H1 (cell line): ENCODE measurements at regions not wholly inside any gene's neighbourhood (a gene's known extent, or its start where the extent isn't known, plus 50 kb on each side); places are given as distances from the start of the nearest gene placed in this dataset.

Source experiments
- NANOG ChIP-seq: IDR thresholded peaks from 2 replicates; pipeline ENCODE4 v1.6.1; 2011; ENCODE audit warnings: low read length, low read depth, mild to moderate bottlenecking, inconsistent platforms; ENCODE audit not compliant: insufficient read depth, poor library complexity, severe bottlenecking
- POLR2A ChIP-seq, 2 experiments: IDR thresholded peaks; 1 replicate in 1 of 2; 2 replicates in 1 of 2; pipeline ENCODE4 v1.6.1; 2011; ENCODE audit warnings: low read depth in 2 of 2, low read length in 2 of 2, mild to moderate bottlenecking in 2 of 2; ENCODE audit errors: control extremely low read depth in 1 of 2
- SAP30 ChIP-seq: fragments of 300-600 bp; sonication (generic); IDR thresholded peaks from 2 replicates; pipeline ENCODE4 v1.7.1; 2012; ENCODE audit warnings: low read length, moderate library complexity, mild to moderate bottlenecking, inconsistent platforms; ENCODE audit not compliant: insufficient read depth, insufficient replicate concordance
- SP1 ChIP-seq: IDR thresholded peaks from 2 replicates; pipeline ENCODE4 v1.6.1; 2011; ENCODE audit warnings: low read depth, low read length
- TF ChIP-seq, protein P1 (sequence below): IDR thresholded peaks from 2 replicates; pipeline ENCODE4 v1.6.1; 2011; ENCODE audit warnings: low read depth, mild to moderate bottlenecking, low read length; ENCODE audit not compliant: insufficient read depth

DNA sequence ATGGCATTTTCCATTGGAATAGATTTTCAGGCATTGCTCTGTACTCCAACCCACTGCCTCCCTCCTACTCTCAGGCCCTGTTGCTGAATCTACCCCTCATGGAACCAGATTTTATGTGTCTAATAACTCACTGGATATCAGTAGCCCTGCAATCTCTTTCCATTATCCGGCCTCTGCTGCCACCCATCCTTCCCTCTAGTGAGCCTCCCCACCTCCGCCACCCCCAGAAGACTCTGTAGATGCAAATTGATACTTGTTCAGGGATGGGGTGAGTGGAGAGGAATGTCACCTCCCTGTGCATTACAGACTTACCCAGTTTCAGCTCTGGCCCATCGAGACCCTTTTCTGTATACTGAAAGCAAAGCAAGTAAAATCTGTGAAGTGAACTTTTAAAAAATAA is 52.3 kb upstream of the PHYHIPL start (continued):
- TF ChIP-seq, protein P1, sequence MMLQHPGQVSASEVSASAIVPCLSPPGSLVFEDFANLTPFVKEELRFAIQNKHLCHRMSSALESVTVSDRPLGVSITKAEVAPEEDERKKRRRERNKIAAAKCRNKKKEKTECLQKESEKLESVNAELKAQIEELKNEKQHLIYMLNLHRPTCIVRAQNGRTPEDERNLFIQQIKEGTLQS, result no peak
- no peak for TF ChIP-seq NANOG
- TF ChIP-seq POLR2A (IDR thresholded peaks at IDR 0.05; ENCODE audit: control extremely low read depth in 1 of 2, low read depth in 2 of 2, low read length in 2 of 2), result no peak
- TF ChIP-seq SP1, result no peak
- TF ChIP-seq SAP30, result no peak
